CD4-positive, alpha-beta memory T cell (primary cell): ENCODE measurements at regions not wholly inside any gene's neighbourhood (a gene's known extent, or its start where the extent isn't known, plus 50 kb on each side); places are given as distances from the start of the nearest gene placed in this dataset.

ENCODE experiments used
- CTCF ChIA-PET: fragments of 350-600 bp; sonication (Branson Sonifier 250); formaldehyde crosslinking; loops from one replicate; lab custom pipeline; 2021; ENCODE audit warnings: inconsistent platforms; ENCODE audit not compliant: partially characterized antibody; lab: Charles Lee
- POLR2A ChIA-PET: fragments of 350-600 bp; sonication (Branson Sonifier 250); formaldehyde crosslinking; loops from one replicate; lab custom pipeline; 2021; ENCODE audit not compliant: partially characterized antibody; lab: Charles Lee
- DNase-seq, 5 donors: peaks; one replicate each; pipeline versions ENCODE4 v3.0.0 to v3.0.0-alpha.2; 2020 to 2022; ENCODE audit warnings: mixed read lengths in 1 of 5
- H3K27ac ChIP-seq: one replicate; pipeline ENCODE4 v1.7.0; 2013; ENCODE audit warnings: low read depth, low read length
- H3K27me3 ChIP-seq: 2 replicates; pipeline ENCODE4 v1.7.0; 2013; ENCODE audit warnings: mild to moderate bottlenecking, low read length, moderate library complexity; ENCODE audit not compliant: insufficient read depth
- H3K36me3 ChIP-seq: 2 replicates; pipeline ENCODE4 v1.7.0; 2013; ENCODE audit warnings: mild to moderate bottlenecking, low read length, moderate library complexity; ENCODE audit not compliant: insufficient read depth
- H3K4me1 ChIP-seq: 2 replicates; pipeline ENCODE4 v1.7.0; 2013; ENCODE audit warnings: mild to moderate bottlenecking, low read length, moderate library complexity; ENCODE audit not compliant: insufficient read depth
- H3K4me3 ChIP-seq, 2 donors: one replicate each; pipeline ENCODE4 v1.7.0; 2013; ENCODE audit warnings: low read length in 2 of 2, mild to moderate bottlenecking in 1 of 2
- H3K9me3 ChIP-seq, 2 donors: one replicate each; pipeline ENCODE4 v1.7.0; 2013; ENCODE audit warnings: low read length in 2 of 2, control low read depth in 1 of 2; ENCODE audit not compliant: control insufficient read depth in 1 of 2
- H3K27ac Mint-ChIP-seq, 7 donors: one replicate each; pipeline ENCODE4 v1.8.0; 2020 to 2021; ENCODE audit warnings: mixed read lengths in 7 of 7, mild to moderate bottlenecking in 6 of 7, inconsistent platforms in 3 of 7, moderate library complexity in 3 of 7
- H3K27me3 Mint-ChIP-seq, 2 donors: one replicate each; pipeline ENCODE4 v1.8.0; 2020 to 2021; ENCODE audit warnings: mixed read lengths in 2 of 2
- H3K36me3 Mint-ChIP-seq, 2 donors: one replicate each; pipeline ENCODE4 v1.8.0; 2020 to 2021; ENCODE audit warnings: mixed read lengths in 2 of 2, inconsistent platforms in 1 of 2, mild to moderate bottlenecking in 1 of 2
- H3K4me1 Mint-ChIP-seq, 4 donors: one replicate each; pipeline ENCODE4 v1.8.0; 2020 to 2021; ENCODE audit warnings: mixed read lengths in 4 of 4, mild to moderate bottlenecking in 1 of 4
- H3K4me3 Mint-ChIP-seq, 8 donors: one replicate each; pipeline ENCODE4 v1.8.0; 2020 to 2021; ENCODE audit warnings: mixed read lengths in 8 of 8, mild to moderate bottlenecking in 7 of 8, moderate library complexity in 6 of 8, inconsistent platforms in 3 of 8
- H3K9me3 Mint-ChIP-seq, 8 donors: one replicate each; pipeline ENCODE4 v1.8.0; 2020 to 2021; ENCODE audit warnings: mixed read lengths in 8 of 8, mild to moderate bottlenecking in 5 of 8, inconsistent platforms in 3 of 8, moderate library complexity in 1 of 8
- intact Hi-C: fragments of 100-400 bp; cut with micrococcal nuclease; formaldehyde crosslinking; loops from one replicate; pipeline ENCODE4 v1.15.1; 2023

GRCh38 chr3:102079809-102080197, 230.5 kb downstream of the NFKBIZ start:
- no peak for DNase-seq
- Histone ChIP-seq H3K27me3 (no peaks in the 10 kb centered on the region), H3K27ac (no peak overlapping the region), H3K36me3 (no peaks in the 10 kb centered on the region), H3K4me3 (no peak overlapping the region), H3K4me1 (peaks cover 29% of the 10 kb centered on the region), H3K9me3 (no peaks in the 10 kb centered on the region)
- H3K36me3 Mint-ChIP-seq, result no peaks in the 10 kb centered on the region
- H3K27me3 Mint-ChIP-seq, result peaks cover 2 to 3% of the 10 kb centered on the region in 2 donors
- peaks cover 8 to 28% (median 24%) of the 10 kb centered on the region in 4 donors for H3K4me1 Mint-ChIP-seq
- H3K9me3 Mint-ChIP-seq, result peaks cover 0 to 2% (median 0%) of the 10 kb centered on the region in 8 donors
- CTCF ChIA-PET, result interaction anchor here (1.6 kb wide), 1 partner anchor 145 kb away, joined by 3 read pairs; no protein-coding TSS in a partner anchor
- intact Hi-C loops, result no loop called here
- peak overlapping the region; percentile 49 to 80 (median 67) for H3K27ac Mint-ChIP-seq
- H3K4me3 Mint-ChIP-seq, result peak overlapping the region in 2 of 8 donors; percentile 11 to 47
- POLR2A ChIA-PET, result interaction anchor here (0.8 to 1.1 kb wide), 2 partner anchors 34 to 230 kb away, joined by 3 read pairs; partner anchors contain the start of gene NFKBIZ

- ChIA-PET CTCF (no interaction called here), POLR2A (no interaction called here)
- Mint-ChIP-seq H3K9me3 (peaks cover 0 to 2% (median 0%) of the 10 kb centered on the region in 8 donors), H3K4me3 (no peak overlapping the region), H3K4me1 (peaks cover 8 to 28% (median 20%) of the 10 kb centered on the region in 4 donors), H3K27me3 (peaks cover 2 to 3% of the 10 kb centered on the region in 2 donors), H3K36me3 (no peaks in the 10 kb centered on the region), H3K27ac (no peak overlapping the region)
- DNase-seq, result no peak
- intact Hi-C loops, result no loop called here
- no peak overlapping the region for H3K4me3 ChIP-seq
- no peak overlapping the region for H3K27ac ChIP-seq
- no peaks in the 10 kb centered on the region for H3K27me3 ChIP-seq
- H3K36me3 ChIP-seq, result no peaks in the 10 kb centered on the region
- H3K4me1 ChIP-seq, result peaks cover 29% of the 10 kb centered on the region
- H3K9me3 ChIP-seq, result no peaks in the 10 kb centered on the region
These were observed 232.4 kb downstream of the NFKBIZ start for GRCh38 chr3:102081572-102082289.

GRCh38 chr3:102083473-102083872, 234.2 kb downstream of the NFKBIZ start:
- peaks cover 8 to 19% (median 18%) of the 10 kb centered on the region in 4 donors for H3K4me1 Mint-ChIP-seq
- no peak overlapping the region for H3K27ac Mint-ChIP-seq
- peaks cover 18% of the 10 kb centered on the region for H3K4me1 ChIP-seq
- no peak overlapping the region for H3K27ac ChIP-seq
- intact Hi-C loops, result no loop called here
- DNase-seq, result no peak
- H3K9me3 Mint-ChIP-seq, result peaks cover 0 to 2% (median 0%) of the 10 kb centered on the region in 8 donors
- no peak overlapping the region for H3K4me3 Mint-ChIP-seq
- ChIA-PET POLR2A (no interaction called here), CTCF (interaction anchor here (1.0 to 1.3 kb wide), 2 partner anchors 10 to 142 kb away, joined by 3 read pairs; no protein-coding TSS in a partner anchor)
- H3K27me3 Mint-ChIP-seq, result peaks cover 2 to 3% of the 10 kb centered on the region in 2 donors
- no peaks in the 10 kb centered on the region for H3K36me3 ChIP-seq
- no peaks in the 10 kb centered on the region for H3K9me3 ChIP-seq
- H3K36me3 Mint-ChIP-seq, result no peaks in the 10 kb centered on the region
- no peaks in the 10 kb centered on the region for H3K27me3 ChIP-seq
- no peak overlapping the region for H3K4me3 ChIP-seq

- Histone ChIP-seq H3K4me3 (no peak overlapping the region), H3K27ac (no peak overlapping the region), H3K4me1 (peaks cover 12% of the 10 kb centered on the region), H3K36me3 (no peaks in the 10 kb centered on the region), H3K27me3 (no peaks in the 10 kb centered on the region), H3K9me3 (no peaks in the 10 kb centered on the region)
- CTCF ChIA-PET, result interaction anchor here (0.6 to 1.0 kb wide), 3 partner anchors 24 to 141 kb away, joined by 3 read pairs; no protein-coding TSS in a partner anchor
- Mint-ChIP-seq H3K9me3 (peaks cover 0 to 2% (median 0%) of the 10 kb centered on the region in 8 donors), H3K36me3 (no peaks in the 10 kb centered on the region), H3K4me3 (no peak overlapping the region), H3K27ac (no peak overlapping the region), H3K4me1 (peaks cover 7 to 18% (median 15%) of the 10 kb centered on the region in 4 donors), H3K27me3 (peaks cover 2 to 3% of the 10 kb centered on the region in 2 donors)
- intact Hi-C loops, result no loop called here
- POLR2A ChIA-PET, result no interaction called here
- DNase-seq, result no peak
These were observed 234.7 kb downstream of the NFKBIZ start for GRCh38 chr3:102084006-102084405.

GRCh38 chr3:102084704-102085103, 235.4 kb downstream of the NFKBIZ start:
- DNase-seq, result no peak
- no peaks in the 10 kb centered on the region for H3K9me3 ChIP-seq
- peaks cover 2 to 3% of the 10 kb centered on the region in 2 donors for H3K27me3 Mint-ChIP-seq
- no peaks in the 10 kb centered on the region for H3K36me3 ChIP-seq
- H3K27ac Mint-ChIP-seq, result no peak overlapping the region
- peaks cover 0 to 2% (median 0%) of the 10 kb centered on the region in 8 donors for H3K9me3 Mint-ChIP-seq
- H3K4me3 Mint-ChIP-seq, result no peak overlapping the region
- intact Hi-C loops, result no loop called here
- CTCF ChIA-PET, result no interaction called here
- H3K36me3 Mint-ChIP-seq, result no peaks in the 10 kb centered on the region
- H3K4me1 Mint-ChIP-seq, result peaks cover 5 to 13% (median 9%) of the 10 kb centered on the region in 4 donors
- peaks cover 5% of the 10 kb centered on the region for H3K4me1 ChIP-seq
- POLR2A ChIA-PET, result no interaction called here
- H3K4me3 ChIP-seq, result no peak overlapping the region
- H3K27ac ChIP-seq, result no peak overlapping the region
- H3K27me3 ChIP-seq, result no peaks in the 10 kb centered on the region

GRCh38 chr3:102085431-102086176, 236.3 kb downstream of the NFKBIZ start:
- ChIA-PET POLR2A (no interaction called here), CTCF (no interaction called here)
- Mint-ChIP-seq H3K4me3 (no peak overlapping the region), H3K27me3 (peaks cover 2 to 3% of the 10 kb centered on the region in 2 donors), H3K4me1 (peaks cover 0 to 6% (median 4%) of the 10 kb centered on the region in 4 donors), H3K36me3 (no peaks in the 10 kb centered on the region), H3K27ac (no peak overlapping the region), H3K9me3 (peaks cover 0 to 2% (median 0%) of the 10 kb centered on the region in 8 donors)
- H3K27ac ChIP-seq, result no peak overlapping the region
- intact Hi-C loops, result no loop called here
- no peaks in the 10 kb centered on the region for H3K36me3 ChIP-seq
- no peaks in the 10 kb centered on the region for H3K9me3 ChIP-seq
- no peak for DNase-seq
- H3K4me1 ChIP-seq, result no peaks in the 10 kb centered on the region
- no peak overlapping the region for H3K4me3 ChIP-seq
- no peaks in the 10 kb centered on the region for H3K27me3 ChIP-seq

GRCh38 chr3:102087236-102087635, 237.9 kb downstream of the NFKBIZ start:
- no peak for DNase-seq
- Histone ChIP-seq H3K36me3 (no peaks in the 10 kb centered on the region), H3K4me1 (no peaks in the 10 kb centered on the region), H3K27me3 (no peaks in the 10 kb centered on the region), H3K27ac (no peak overlapping the region), H3K4me3 (no peak overlapping the region), H3K9me3 (no peaks in the 10 kb centered on the region)
- no peaks in the 10 kb centered on the region for H3K36me3 Mint-ChIP-seq
- H3K27ac Mint-ChIP-seq, result no peak overlapping the region
- ChIA-PET POLR2A (no interaction called here), CTCF (no interaction called here)
- intact Hi-C loops, result no loop called here
- H3K9me3 Mint-ChIP-seq, result peaks cover 0 to 2% (median 0%) of the 10 kb centered on the region in 8 donors
- no peak overlapping the region for H3K4me3 Mint-ChIP-seq
- peaks cover 0 to 1% (median 0%) of the 10 kb centered on the region in 4 donors for H3K4me1 Mint-ChIP-seq
- peaks cover 1 to 2% of the 10 kb centered on the region in 2 donors for H3K27me3 Mint-ChIP-seq
